Liver (tissue), 7 donors: ENCODE measurements at regions not wholly inside any gene's neighbourhood (a gene's known extent, or its start where the extent isn't known, plus 50 kb on each side); places are given as distances from the start of the nearest gene placed in this dataset.

Experiments
- DNase-seq: peaks from one replicate; pipeline ENCODE4 v3.0.0-alpha.2; 2017; ENCODE audit warnings: low spot score
- H3K27ac ChIP-seq, 2 donors: one replicate each; pipeline ENCODE4 v1.7.0; 2013; ENCODE audit warnings: inconsistent platforms in 2 of 2, low read length in 2 of 2, control low read depth in 1 of 2, low read depth in 1 of 2, mild to moderate bottlenecking in 1 of 2
- H3K27me3 ChIP-seq, 4 donors: one replicate each; pipeline versions ENCODE4 v1.6.1 to v1.7.0; 2013; ENCODE audit warnings: low read length in 3 of 4, inconsistent platforms in 1 of 4, mild to moderate bottlenecking in 1 of 4, moderate library complexity in 1 of 4; ENCODE audit not compliant: control insufficient read depth in 4 of 4, insufficient read depth in 4 of 4
- H3K36me3 ChIP-seq, 4 donors: one replicate each; pipeline versions ENCODE4 v1.6.1 to v1.7.0; 2013; ENCODE audit warnings: low read length in 3 of 4, mild to moderate bottlenecking in 3 of 4, low read depth in 1 of 4, moderate library complexity in 1 of 4; ENCODE audit not compliant: control insufficient read depth in 4 of 4, insufficient read depth in 3 of 4
- H3K4me1 ChIP-seq, 4 donors: one replicate each; pipeline versions ENCODE4 v1.6.1 to v1.7.0; 2013; ENCODE audit warnings: low read length in 3 of 4, mild to moderate bottlenecking in 3 of 4, moderate library complexity in 1 of 4; ENCODE audit not compliant: control insufficient read depth in 4 of 4, insufficient read depth in 4 of 4
- H3K4me3 ChIP-seq, 3 donors: one replicate each; pipeline versions ENCODE4 v1.6.1 to v1.7.0; 2013; ENCODE audit warnings: low read length in 3 of 3, control low read depth in 1 of 3, low read depth in 1 of 3, mild to moderate bottlenecking in 1 of 3
- H3K9ac ChIP-seq, 2 donors: one replicate each; pipeline ENCODE4 v1.7.0; 2013; ENCODE audit warnings: low read length in 2 of 2, mild to moderate bottlenecking in 2 of 2, moderate library complexity in 2 of 2, control low read depth in 1 of 2, low read depth in 1 of 2
- H3K9me3 ChIP-seq, 4 donors: one replicate each; pipeline versions ENCODE4 v1.6.1 to v1.7.0; 2013; ENCODE audit warnings: low read length in 3 of 4; ENCODE audit not compliant: control insufficient read depth in 4 of 4
- ATF3 ChIP-seq: IDR thresholded peaks from 2 replicates; pipeline ENCODE4 v1.6.1; 2016; ENCODE audit warnings: antibody characterized with exemption
- EGR1 ChIP-seq, 2 donors: IDR thresholded peaks; 2 replicates each; pipeline ENCODE4 v1.6.1; 2016 to 2018; ENCODE audit warnings: antibody characterized with exemption in 2 of 2, low read depth in 2 of 2
- FOXA1 ChIP-seq: IDR thresholded peaks from 2 replicates; pipeline ENCODE4 v1.6.1; 2016; ENCODE audit warnings: antibody characterized with exemption
- FOXA2 ChIP-seq: IDR thresholded peaks from 2 replicates; pipeline ENCODE4 v1.6.1; 2016; ENCODE audit warnings: antibody characterized with exemption
- GABPA ChIP-seq, 2 donors: IDR thresholded peaks in 1 of 2; conservative IDR thresholded peaks in 1 of 2; 2 replicates each; pipeline ENCODE4 v1.6.1; 2016; ENCODE audit warnings: antibody characterized with exemption in 2 of 2, mild to moderate bottlenecking in 1 of 2, moderate library complexity in 1 of 2
- HNF4A ChIP-seq, 2 donors: conservative IDR thresholded peaks; 2 replicates each; pipeline ENCODE4 v1.6.1; 2016; ENCODE audit warnings: antibody characterized with exemption in 2 of 2, mild to moderate bottlenecking in 2 of 2
- HNF4G ChIP-seq: IDR thresholded peaks from 2 replicates; pipeline ENCODE4 v1.6.1; 2016; ENCODE audit warnings: antibody characterized with exemption
- JUND ChIP-seq, 2 donors: IDR thresholded peaks; 2 replicates each; pipeline ENCODE4 v1.6.1; 2016; ENCODE audit warnings: antibody characterized with exemption in 2 of 2
- NR2F2 ChIP-seq: IDR thresholded peaks from 2 replicates; pipeline ENCODE4 v1.6.1; 2016; ENCODE audit warnings: antibody characterized with exemption
- RAD21 ChIP-seq, 2 donors: IDR thresholded peaks; 2 replicates each; pipeline ENCODE4 v1.6.1; 2016; ENCODE audit warnings: antibody characterized with exemption in 2 of 2, mild to moderate bottlenecking in 2 of 2
- RXRA ChIP-seq, 2 donors: IDR thresholded peaks; 2 replicates each; pipeline ENCODE4 v1.6.1; 2017 to 2018; ENCODE audit warnings: antibody characterized with exemption in 2 of 2, mild to moderate bottlenecking in 1 of 2
- SP1 ChIP-seq: IDR thresholded peaks from 2 replicates; pipeline ENCODE4 v1.6.1; 2018; ENCODE audit warnings: antibody characterized with exemption, mild to moderate bottlenecking
- YY1 ChIP-seq: IDR thresholded peaks from 2 replicates; pipeline ENCODE4 v1.6.1; 2016; ENCODE audit warnings: antibody characterized with exemption, mild to moderate bottlenecking
- ZBTB33 ChIP-seq: IDR thresholded peaks from 2 replicates; pipeline ENCODE4 v1.6.1; 2016; ENCODE audit warnings: antibody characterized with exemption
- WGBS: extraction: QIAGEN DNeasy Blood & Tissue Kit; methylation state at CpG from one replicate; pipeline ENCODE4 v1.1.7; 2013; 5-methylcytosine and 5-hydroxymethylcytosine counted together
- TF ChIP-seq, protein P1 (sequence below): IDR thresholded peaks from 2 replicates; pipeline ENCODE4 v1.6.1; 2016; ENCODE audit warnings: antibody characterized with exemption, mild to moderate bottlenecking
- TF ChIP-seq, protein P2 (sequence below): IDR thresholded peaks from 2 replicates; pipeline ENCODE4 v1.6.1; 2016; ENCODE audit warnings: antibody characterized with exemption
- donor health status: healthy.
- donor health status: healthy.
- donor health status: healthy.
- donor health status: healthy.

GRCh38 chr9:100679834-100680233 lies 102.0 kb downstream of the CAVIN4 start (continued):
- TF ChIP-seq, protein P1, sequence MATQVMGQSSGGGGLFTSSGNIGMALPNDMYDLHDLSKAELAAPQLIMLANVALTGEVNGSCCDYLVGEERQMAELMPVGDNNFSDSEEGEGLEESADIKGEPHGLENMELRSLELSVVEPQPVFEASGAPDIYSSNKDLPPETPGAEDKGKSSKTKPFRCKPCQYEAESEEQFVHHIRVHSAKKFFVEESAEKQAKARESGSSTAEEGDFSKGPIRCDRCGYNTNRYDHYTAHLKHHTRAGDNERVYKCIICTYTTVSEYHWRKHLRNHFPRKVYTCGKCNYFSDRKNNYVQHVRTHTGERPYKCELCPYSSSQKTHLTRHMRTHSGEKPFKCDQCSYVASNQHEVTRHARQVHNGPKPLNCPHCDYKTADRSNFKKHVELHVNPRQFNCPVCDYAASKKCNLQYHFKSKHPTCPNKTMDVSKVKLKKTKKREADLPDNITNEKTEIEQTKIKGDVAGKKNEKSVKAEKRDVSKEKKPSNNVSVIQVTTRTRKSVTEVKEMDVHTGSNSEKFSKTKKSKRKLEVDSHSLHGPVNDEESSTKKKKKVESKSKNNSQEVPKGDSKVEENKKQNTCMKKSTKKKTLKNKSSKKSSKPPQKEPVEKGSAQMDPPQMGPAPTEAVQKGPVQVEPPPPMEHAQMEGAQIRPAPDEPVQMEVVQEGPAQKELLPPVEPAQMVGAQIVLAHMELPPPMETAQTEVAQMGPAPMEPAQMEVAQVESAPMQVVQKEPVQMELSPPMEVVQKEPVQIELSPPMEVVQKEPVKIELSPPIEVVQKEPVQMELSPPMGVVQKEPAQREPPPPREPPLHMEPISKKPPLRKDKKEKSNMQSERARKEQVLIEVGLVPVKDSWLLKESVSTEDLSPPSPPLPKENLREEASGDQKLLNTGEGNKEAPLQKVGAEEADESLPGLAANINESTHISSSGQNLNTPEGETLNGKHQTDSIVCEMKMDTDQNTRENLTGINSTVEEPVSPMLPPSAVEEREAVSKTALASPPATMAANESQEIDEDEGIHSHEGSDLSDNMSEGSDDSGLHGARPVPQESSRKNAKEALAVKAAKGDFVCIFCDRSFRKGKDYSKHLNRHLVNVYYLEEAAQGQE: no peak
- TF ChIP-seq FOXA1 (no peak), ATF3 (no peak), HNF4A (conservative IDR thresholded peaks at IDR 0.05) (no peak)

GRCh38 chr9:100686420-100686819 lies 108.5 kb downstream of the CAVIN4 start:
- Histone ChIP-seq H3K9me3 (no peaks in the 10 kb centered on the region), H3K27ac (no peak overlapping the region), H3K36me3 (no peaks in the 10 kb centered on the region), H3K9ac (no peak overlapping the region), H3K27me3 (peaks cover 0 to 2% (median 0%) of the 10 kb centered on the region in 4 donors), H3K4me3 (no peak overlapping the region), H3K4me1 (no peaks in the 10 kb centered on the region)
- 90% methylated on average over 2 of the region's 2 CpGs for WGBS
- TF ChIP-seq JUND (IDR thresholded peaks at IDR 0.05) (no peak), EGR1 (IDR thresholded peaks at IDR 0.05; ENCODE audit: low read depth in 2 of 2) (no peak), HNF4G (no peak), FOXA2 (no peak), SP1 (no peak), HNF4A (conservative IDR thresholded peaks at IDR 0.05) (no peak), GABPA (IDR thresholded peaks at IDR 0.05 in 1 of 2, conservative IDR thresholded peaks at IDR 0.05 in 1 of 2) (no peak), YY1 (no peak), RAD21 (IDR thresholded peaks at IDR 0.05) (no peak), RXRA (IDR thresholded peaks at IDR 0.05) (no peak), NR2F2 (no peak), FOXA1 (no peak), ZBTB33 (no peak)
- TF ChIP-seq, protein P2, sequence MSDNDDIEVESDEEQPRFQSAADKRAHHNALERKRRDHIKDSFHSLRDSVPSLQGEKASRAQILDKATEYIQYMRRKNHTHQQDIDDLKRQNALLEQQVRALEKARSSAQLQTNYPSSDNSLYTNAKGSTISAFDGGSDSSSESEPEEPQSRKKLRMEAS: no peak
- TF ChIP-seq, protein P1: no peak
- no peak for DNase-seq
